Esophagus mucosa (tissue), 1 donor: ENCODE measurements at regions not wholly inside any gene's neighbourhood (a gene's known extent, or its start where the extent isn't known, plus 50 kb on each side); places are given as distances from the start of the nearest gene placed in this dataset.
A peak's percentile ranks its signal among the peaks of the same experiment; 100 is the strongest.
"Not testable (repeated sequence)": the region's sequence is repeated elsewhere in the genome, so short reads cannot be mapped to it uniquely, and the experiment has no call there.

ENCODE experiments used
- ATAC-seq: fragments of 200-7000 bp; cut with Tn5 transposase; one replicate; pipeline ENCODE4 v1.9.1; 2020
- donor health status: DM: yes; HTN: yes; CAD: no.

GRCh38 chr7:124106575-124106974 lies 73.7 kb upstream of the TMEM229A start:
- no peak for ATAC-seq

GRCh38 chr7:124101173-124101768 lies 68.4 kb upstream of the TMEM229A start:
- ATAC-seq, result no peak

DNA sequence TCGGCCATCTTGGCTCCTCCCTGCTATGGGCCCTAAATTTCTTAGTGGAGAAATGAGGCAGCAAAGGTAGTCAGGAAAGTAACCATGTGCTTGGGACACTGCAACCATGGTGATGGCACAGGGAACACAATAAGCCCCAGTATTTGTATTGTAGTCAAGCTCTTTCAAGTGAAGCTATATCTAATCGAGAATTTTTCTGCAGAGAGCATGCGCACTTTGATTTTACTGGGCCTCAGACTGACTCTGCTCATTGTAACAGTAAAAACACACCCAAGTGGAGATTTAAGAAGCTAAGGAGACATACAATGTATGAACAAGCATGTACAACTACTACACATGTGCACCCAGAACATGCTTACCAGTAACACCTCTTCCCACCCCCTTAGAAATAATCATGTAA lies 67.3 kb upstream of the TMEM229A start:
- no peak for ATAC-seq

DNA sequence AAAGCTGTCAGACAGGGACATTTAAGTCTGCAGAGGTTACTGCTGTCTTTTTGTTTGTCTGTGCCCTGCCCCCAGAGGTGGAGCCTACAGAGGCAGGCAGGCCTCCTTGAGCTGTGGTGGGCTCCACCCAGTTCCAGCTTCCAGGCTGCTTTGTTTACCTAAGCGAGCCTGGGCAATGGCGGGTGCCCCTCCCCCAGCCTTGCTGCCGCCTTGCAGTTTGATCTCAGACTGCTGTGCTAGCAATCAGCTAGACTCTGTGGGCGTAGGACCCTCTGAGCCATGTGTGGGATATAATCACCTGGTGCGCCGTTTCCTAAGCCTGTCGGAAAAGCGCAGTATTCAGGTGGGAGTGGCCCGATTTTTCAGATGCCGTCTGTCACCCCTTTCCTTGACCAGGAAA lies 66.7 kb upstream of the TMEM229A start:
- ATAC-seq, result not testable (repeated sequence)

GRCh38 chr7:124089621-124090020 lies 56.8 kb upstream of the TMEM229A start:
- no peak for ATAC-seq

GRCh38 chr7:124088590-124088989 lies 55.7 kb upstream of the TMEM229A start:
- ATAC-seq, result no peak

DNA sequence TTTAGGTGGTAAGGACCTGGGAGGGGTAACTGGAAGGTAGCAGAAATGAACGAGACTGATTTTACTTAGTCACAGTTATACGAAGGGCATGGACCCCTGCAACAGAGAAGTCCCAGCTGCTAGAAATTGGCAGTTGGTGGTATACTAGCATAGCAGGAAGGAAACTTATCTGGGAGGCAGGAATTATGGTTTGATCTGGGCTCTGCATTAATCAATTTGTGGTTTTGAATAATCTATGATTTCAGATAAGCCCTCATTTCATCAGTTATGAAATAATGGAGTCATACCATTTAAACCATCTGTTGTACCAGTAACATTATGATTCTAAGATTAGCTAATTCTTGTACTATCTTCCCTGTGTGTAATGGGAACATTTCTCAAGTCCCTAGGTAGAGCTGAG lies 54.0 kb upstream of the TMEM229A start:
- ATAC-seq, result no peak

DNA sequence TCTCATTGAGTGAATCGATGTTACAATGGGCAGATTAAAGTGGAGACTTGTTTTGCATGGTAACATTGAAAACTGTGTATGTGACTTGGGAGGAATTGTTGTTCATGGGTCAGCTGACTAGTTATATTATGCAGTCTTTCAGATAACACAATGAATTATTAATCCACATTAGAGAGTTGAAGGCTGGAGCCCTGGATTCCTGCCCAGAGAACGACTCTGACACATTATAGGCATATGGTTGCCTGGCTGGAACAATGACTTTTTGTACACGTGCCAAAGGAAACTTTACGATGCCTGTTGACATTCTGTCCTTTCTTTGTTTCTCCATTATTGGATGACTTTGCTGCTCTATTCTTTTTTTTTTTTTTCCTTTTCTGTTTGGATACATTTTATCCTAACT lies 52.3 kb upstream of the TMEM229A start:
- ATAC-seq, result peak; percentile 61

DNA sequence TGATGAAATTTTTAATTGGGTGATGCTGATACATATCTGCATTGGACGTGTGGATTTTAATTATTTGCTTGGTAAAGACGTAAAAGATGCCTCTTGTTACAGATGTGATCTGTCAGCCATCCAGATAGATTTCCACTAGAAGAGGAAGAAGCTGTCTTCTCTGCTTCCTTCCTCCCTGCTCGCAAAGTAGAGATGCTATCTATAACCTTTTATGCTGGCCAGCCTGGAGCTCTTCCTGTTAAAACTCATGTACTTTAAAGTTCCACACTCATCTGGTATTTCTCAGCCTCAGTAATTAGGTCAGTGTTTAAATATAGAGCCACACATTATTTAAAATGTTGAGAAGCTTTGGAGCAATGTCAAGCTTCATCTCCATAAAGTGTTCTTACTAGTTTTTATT lies 51.2 kb upstream of the TMEM229A start:
- ATAC-seq, result no peak
